OCI-LY7 (cell line): ENCODE measurements at regions not wholly inside any gene's neighbourhood (a gene's known extent, or its start where the extent isn't known, plus 50 kb on each side); places are given as distances from the start of the nearest gene placed in this dataset.
"Not testable (repeated sequence)": the region's sequence is repeated elsewhere in the genome, so short reads cannot be mapped to it uniquely, and the experiment has no call there.

ENCODE experiments used
- BruUV-seq: library from RNA; stranded (reverse); fragments of 400-500 nt; replicated peaks from 2 replicates; lab custom pipeline; 2021; lab: Mats Ljungman, UMichigan
- CTCF ChIA-PET: fragments of 300-600 bp; sonication (Branson Sonifier 250); formaldehyde crosslinking; loops from one replicate; lab custom pipeline; 2022; ENCODE audit warnings: antibody characterized with exemption; ENCODE audit not compliant: unreplicated experiment; lab: Charles Lee
- POLR2A ChIA-PET: fragments of 300-600 bp; sonication (Branson Sonifier 250); formaldehyde crosslinking; loops from one replicate; lab custom pipeline; 2022; ENCODE audit warnings: antibody characterized with exemption; lab: Charles Lee
- DNase-seq: peaks from one replicate; pipeline ENCODE4 v3.0.0-alpha.2; 2015; ENCODE audit warnings: low spot score
- H2AFZ ChIP-seq: fragments of 200-600 bp; sonication (generic), shearing (Covaris generic); 2 replicates; pipeline ENCODE4 v1.6.1; 2014; ENCODE audit warnings: mild to moderate bottlenecking, antibody characterized with exemption, low read length, moderate library complexity
- H3K27ac ChIP-seq: fragments of 200-600 bp; sonication (generic); 2 replicates; pipeline ENCODE4 v1.5.1; 2014; ENCODE audit warnings: mixed run types, low read depth, mild to moderate bottlenecking, moderate library complexity, low read length, inconsistent platforms; ENCODE audit not compliant: poor library complexity, severe bottlenecking
- H3K36me3 ChIP-seq: fragments of 200-600 bp; sonication (generic); 2 replicates; pipeline ENCODE4 v1.6.1; 2014; ENCODE audit warnings: mild to moderate bottlenecking, antibody characterized with exemption, low read length, moderate library complexity, mixed read lengths; ENCODE audit not compliant: insufficient read depth
- H3K4me1 ChIP-seq: fragments of 200-600 bp; sonication (generic); 2 replicates; pipeline ENCODE4 v1.5.1; 2014; ENCODE audit warnings: mild to moderate bottlenecking, low read length; ENCODE audit not compliant: insufficient read depth, poor library complexity, severe bottlenecking
- H3K4me2 ChIP-seq: fragments of 200-600 bp; sonication (generic); 2 replicates; pipeline ENCODE4 v1.6.1; 2014; ENCODE audit warnings: mild to moderate bottlenecking, low read length
- H3K4me3 ChIP-seq: fragments of 200-600 bp; sonication (generic); 2 replicates; pipeline ENCODE4 v1.5.1; 2014; ENCODE audit warnings: mild to moderate bottlenecking, low read depth, low read length; ENCODE audit not compliant: poor library complexity, severe bottlenecking
- H3K79me2 ChIP-seq: fragments of 200-600 bp; sonication (generic); 2 replicates; pipeline ENCODE4 v1.6.1; 2016; ENCODE audit warnings: low read depth, mild to moderate bottlenecking, low read length, moderate library complexity, mixed read lengths; ENCODE audit not compliant: insufficient read depth
- H3K9me2 ChIP-seq: fragments of 200-600 bp; sonication (generic); 2 replicates; pipeline ENCODE4 v1.6.1; 2016; ENCODE audit warnings: mild to moderate bottlenecking, low read length, mixed read lengths; ENCODE audit not compliant: insufficient read depth
- H3K9me3 ChIP-seq: fragments of 200-600 bp; sonication (generic); 2 replicates; pipeline ENCODE4 v1.6.1; 2014; ENCODE audit warnings: mild to moderate bottlenecking, mixed run types, low read length, mixed read lengths
- H4K20me1 ChIP-seq: fragments of 200-600 bp; sonication (generic); 2 replicates; pipeline ENCODE4 v1.6.1; 2014; ENCODE audit warnings: mild to moderate bottlenecking, antibody characterized with exemption, low read length, moderate library complexity, mixed read lengths; ENCODE audit not compliant: insufficient read depth
- CTCF ChIP-seq: fragments of 200-600 bp; sonication (generic); conservative IDR thresholded peaks from 2 replicates; pipeline ENCODE4 v1.5.1; 2014; ENCODE audit warnings: mild to moderate bottlenecking, antibody characterized with exemption, low read length, moderate library complexity, mixed read lengths
- EZH2phosphoT487 ChIP-seq: fragments of 200-600 bp; sonication (generic); IDR thresholded peaks from 2 replicates; pipeline ENCODE4 v1.6.1; 2018; ENCODE audit warnings: low read depth, borderline replicate concordance, mild to moderate bottlenecking, mixed run types, antibody characterized with exemption, low read length, moderate library complexity, mixed read lengths
- intact Hi-C: fragments of 100-400 bp; cut with micrococcal nuclease; formaldehyde crosslinking; loops from one replicate; pipeline ENCODE4 v1.10.0; 2022; ENCODE audit not compliant: unreplicated experiment

- Histone ChIP-seq H2AFZ (no peak overlapping the region), H3K27ac (no peak overlapping the region), H3K9me3 (no peaks in the 10 kb centered on the region), H4K20me1 (no peaks in the 10 kb centered on the region), H3K4me2 (no peak overlapping the region), H3K4me3 (no peak overlapping the region), H3K4me1 (no peaks in the 10 kb centered on the region), H3K79me2 (no peaks in the 10 kb centered on the region), H3K9me2 (no peaks in the 10 kb centered on the region), H3K36me3 (no peaks in the 10 kb centered on the region)
- no peak for TF ChIP-seq CTCF
- no peak for TF ChIP-seq EZH2phosphoT487
- no TSS peak for BruUV-seq
- DNase-seq, result no peak
- ChIA-PET CTCF (no interaction called here), POLR2A (interaction anchor here (0.6 kb wide), 1 partner anchor 749 kb away, joined by 3 read pairs; no protein-coding TSS in a partner anchor)
- intact Hi-C loops, result no loop called here
These were observed 641.1 kb downstream of the TMEM182 start for GRCh38 chr2:103402944-103403343.

GRCh38 chr2:103403388-103403787 is 641.6 kb downstream of the TMEM182 start:
- POLR2A ChIA-PET, result interaction anchor here (0.6 kb wide), 1 partner anchor 748 kb away, joined by 3 read pairs; no protein-coding TSS in a partner anchor
- H3K4me1 ChIP-seq, H2AFZ ChIP-seq, H3K4me2 ChIP-seq, DNase-seq, BruUV-seq, intact Hi-C loops, H3K9me3 ChIP-seq, H3K9me2 ChIP-seq, H3K36me3 ChIP-seq, H3K4me3 ChIP-seq, H4K20me1 ChIP-seq, H3K79me2 ChIP-seq, CTCF ChIA-PET, H3K27ac ChIP-seq: not testable (repeated sequence)

GRCh38 chr2:103410221-103410620 is 648.4 kb downstream of the TMEM182 start:
- H2AFZ ChIP-seq, result no peak overlapping the region
- intact Hi-C loops, result no loop called here
- POLR2A ChIA-PET, result no interaction called here
- no peak for DNase-seq
- BruUV-seq, result no TSS peak
- no peak overlapping the region for H3K4me3 ChIP-seq
- H3K27ac ChIP-seq, result no peak overlapping the region
- CTCF ChIA-PET, result no interaction called here
- H3K4me2 ChIP-seq, result no peak overlapping the region
- no peaks in the 10 kb centered on the region for H3K9me2 ChIP-seq
- no peaks in the 10 kb centered on the region for H3K79me2 ChIP-seq
- H3K9me3 ChIP-seq, result no peaks in the 10 kb centered on the region
- H4K20me1 ChIP-seq, result no peaks in the 10 kb centered on the region
- TF ChIP-seq CTCF (no peak), EZH2phosphoT487 (no peak)
- no peaks in the 10 kb centered on the region for H3K4me1 ChIP-seq
- H3K36me3 ChIP-seq, result no peaks in the 10 kb centered on the region
